Hindlimb muscle (tissue), 1 donor: ENCODE measurements at regions not wholly inside any gene's neighbourhood (a gene's known extent, or its start where the extent isn't known, plus 50 kb on each side); places are given as distances from the start of the nearest gene placed in this dataset.
"Not testable (repeated sequence)": the region's sequence is repeated elsewhere in the genome, so short reads cannot be mapped to it uniquely, and the experiment has no call there.

Experiments used
- DNase-seq: peaks from one replicate; pipeline ENCODE4 v3.0.0-alpha.2; 2013

- DNase-seq, result not testable (repeated sequence)
Measured at GRCh38 chr16:15192813-15193212, 98.7 kb upstream of the RRN3 start.

GRCh38 chr16:15192197-15192596, 98.1 kb upstream of the RRN3 start:
- not testable (repeated sequence) for DNase-seq

GRCh38 chr16:15189478-15189877, 95.4 kb upstream of the RRN3 start:
- not testable (repeated sequence) for DNase-seq
